ENCODE measurements at regions not wholly inside any gene's neighbourhood (a gene's known extent, or its start where the extent isn't known, plus 50 kb on each side); places are given as distances from the start of the nearest gene placed in this dataset.
A peak's percentile ranks its signal among the peaks of the same experiment; 100 is the strongest.

DNA sequence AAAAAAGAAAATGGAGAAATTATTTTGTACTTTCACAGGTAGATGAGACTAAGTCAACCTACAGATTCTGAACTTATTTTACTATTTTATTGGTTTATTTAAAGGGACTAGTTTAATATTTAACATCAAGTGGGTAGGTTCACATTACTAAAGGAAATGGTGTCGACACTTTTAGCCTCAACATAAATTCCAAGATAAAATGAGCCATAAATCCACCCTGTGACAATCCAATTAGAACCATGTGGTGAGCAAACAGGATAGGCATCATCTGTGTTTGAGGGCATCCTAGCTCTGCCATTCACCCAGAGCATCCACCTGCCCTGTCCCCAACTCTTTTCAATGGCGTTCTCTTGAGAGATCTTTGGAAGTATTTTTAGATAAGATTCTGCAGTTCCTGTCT lies 92.8 kb upstream of the PMFBP1 start:
- DNase-seq (ENCODE audit: extremely low read depth in 1 of 11, low read depth in 9 of 11, low spot score in 4 of 11) = no peak

DNA sequence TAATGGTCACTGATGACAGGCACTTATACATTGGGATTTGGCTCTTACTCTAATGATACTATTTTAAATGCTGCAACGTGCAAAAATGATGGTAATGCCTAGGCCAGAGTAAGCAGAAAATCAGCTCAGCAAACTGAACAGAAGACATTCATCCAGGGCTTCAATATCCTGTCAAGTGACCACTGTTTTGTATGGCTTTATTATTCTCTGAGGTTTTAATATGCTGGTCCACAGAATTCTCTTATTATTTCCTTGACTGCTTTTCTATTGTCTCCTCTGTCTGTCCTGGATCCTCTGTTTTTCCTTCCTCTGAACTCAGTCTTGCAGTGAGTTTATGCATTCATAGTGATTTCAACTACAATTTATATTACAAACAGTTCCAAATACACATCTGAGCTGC lies 90.8 kb upstream of the PMFBP1 start:
- no peak for DNase-seq (ENCODE audit: extremely low read depth in 1 of 11, low read depth in 9 of 11, low spot score in 4 of 11)

GRCh38 chr16:72261127-72261526 lies 89.2 kb upstream of the PMFBP1 start:
- DNase-seq (ENCODE audit: extremely low read depth in 1 of 11, low read depth in 9 of 11, low spot score in 4 of 11) = no peak

GRCh38 chr16:72256398-72257066 lies 84.6 kb upstream of the PMFBP1 start:
- DNase-seq (ENCODE audit: extremely low read depth in 1 of 11, low read depth in 9 of 11, low spot score in 4 of 11) = no peak

DNA sequence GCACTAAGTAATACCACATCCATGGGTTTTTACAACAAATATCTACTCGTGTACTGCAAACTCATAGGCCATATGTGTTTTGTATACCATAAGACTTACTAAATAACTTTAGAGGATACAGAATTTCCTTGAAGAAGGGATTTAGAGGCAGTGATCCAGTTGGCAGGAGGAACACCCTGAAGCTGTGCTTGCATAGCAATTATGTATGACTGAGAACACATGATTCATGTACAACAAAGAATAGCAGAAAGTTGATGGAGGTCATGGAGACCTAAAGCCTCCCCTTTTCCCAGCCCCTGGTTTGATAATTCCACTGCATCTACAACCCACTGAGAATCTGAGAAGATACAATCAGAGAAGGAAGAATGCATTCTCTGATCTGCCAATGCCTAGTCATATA lies 83.8 kb upstream of the PMFBP1 start:
- DNase-seq (ENCODE audit: extremely low read depth in 1 of 11, low read depth in 9 of 11, low spot score in 4 of 11) = no peak

DNA sequence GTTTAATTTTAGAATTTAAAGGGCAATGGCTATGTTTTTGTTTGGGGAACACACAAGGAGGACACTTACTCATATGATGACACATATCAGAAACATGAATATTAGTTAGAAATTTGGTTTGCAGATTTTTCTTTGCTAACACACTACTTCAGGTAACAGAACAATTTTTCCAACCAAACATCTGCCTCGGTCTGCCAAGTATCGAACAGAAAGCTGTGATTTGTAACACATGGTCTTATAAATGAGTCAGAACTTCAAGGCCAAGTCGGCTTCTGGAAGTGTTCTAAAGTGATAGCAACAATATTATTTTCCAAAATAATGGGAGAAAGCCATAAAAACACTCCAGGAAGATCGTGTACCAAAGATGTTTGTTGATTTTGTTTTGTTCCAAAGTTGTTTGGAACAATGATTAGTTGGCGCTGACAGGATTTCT lies 75.9 kb upstream of the PMFBP1 start:
- DNase-seq (ENCODE audit: extremely low read depth in 1 of 11, low read depth in 9 of 11, low spot score in 4 of 11) = no peak

GRCh38 chr16:72246423-72246822 lies 74.5 kb upstream of the PMFBP1 start:
- no peak for DNase-seq (ENCODE audit: extremely low read depth in 1 of 11, low read depth in 9 of 11, low spot score in 4 of 11)

DNA sequence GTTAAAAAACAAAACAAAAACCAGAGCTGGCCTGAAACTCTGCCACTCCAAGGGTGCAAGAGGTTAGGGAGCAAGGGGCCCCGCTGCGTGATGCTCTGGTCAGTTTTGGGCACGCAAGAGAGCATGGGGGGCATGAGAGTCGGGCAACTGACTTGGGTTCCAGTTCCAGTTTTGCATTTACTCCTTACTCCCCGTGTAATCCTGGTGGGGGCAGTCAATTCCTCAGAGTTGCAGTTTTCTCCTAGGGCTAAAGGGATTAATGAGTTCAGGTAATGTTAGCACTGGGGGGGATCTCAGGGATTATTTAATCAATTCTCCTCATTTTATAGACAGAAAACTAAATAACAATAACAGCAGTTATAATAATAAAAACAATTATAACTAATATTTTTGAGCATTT lies 72.9 kb upstream of the PMFBP1 start:
- no peak for DNase-seq (ENCODE audit: extremely low read depth in 1 of 11, low read depth in 9 of 11, low spot score in 4 of 11)

- no peak for DNase-seq (ENCODE audit: extremely low read depth in 1 of 11, low read depth in 9 of 11, low spot score in 4 of 11)
Measured at GRCh38 chr16:72243621-72244020, 71.7 kb upstream of the PMFBP1 start.

DNA sequence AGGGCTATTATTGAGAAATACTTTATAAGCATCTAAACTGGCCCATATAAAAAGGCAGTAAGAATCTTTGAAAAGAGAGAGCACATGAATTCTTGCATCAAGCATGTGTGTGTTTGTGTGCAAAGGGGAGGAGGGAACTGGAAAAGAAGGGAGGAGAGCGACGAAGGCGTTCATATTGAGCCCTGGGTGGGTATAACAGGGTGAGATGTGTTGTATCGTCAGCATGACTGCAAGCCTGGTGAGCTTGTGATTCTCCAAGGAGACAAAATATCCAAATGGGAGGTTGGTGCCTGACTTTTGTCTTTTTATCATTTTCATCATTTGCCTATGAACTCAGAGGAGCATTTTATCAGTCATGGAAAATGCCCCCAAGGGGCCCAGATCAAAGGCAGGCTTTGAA lies 70.8 kb upstream of the PMFBP1 start:
- DNase-seq (ENCODE audit: extremely low read depth in 1 of 11, low read depth in 9 of 11, low spot score in 4 of 11) = no peak

DNA sequence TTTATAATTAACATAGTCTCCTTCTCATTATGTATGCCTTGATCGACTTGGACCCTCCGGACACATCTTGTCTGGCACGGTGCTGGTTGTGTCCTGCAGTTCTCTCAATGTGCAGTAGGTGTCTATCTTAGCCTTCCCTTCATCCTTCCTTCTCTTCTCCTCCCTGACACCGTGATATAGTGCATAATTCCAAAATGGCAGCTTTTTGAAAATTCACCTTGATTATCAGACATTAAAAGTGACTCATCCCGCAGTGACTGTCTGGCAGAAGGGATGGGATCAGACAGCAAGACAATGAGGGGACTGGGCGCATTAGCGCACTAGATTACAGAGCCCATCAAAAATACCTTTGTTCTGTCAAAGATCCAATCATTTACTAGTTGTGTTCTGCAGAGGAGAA lies 70.0 kb upstream of the PMFBP1 start:
- DNase-seq (ENCODE audit: extremely low read depth in 1 of 11, low read depth in 9 of 11, low spot score in 4 of 11) = peak in 4 of 11 donors; percentile 11 to 34 (median 24)

DNA sequence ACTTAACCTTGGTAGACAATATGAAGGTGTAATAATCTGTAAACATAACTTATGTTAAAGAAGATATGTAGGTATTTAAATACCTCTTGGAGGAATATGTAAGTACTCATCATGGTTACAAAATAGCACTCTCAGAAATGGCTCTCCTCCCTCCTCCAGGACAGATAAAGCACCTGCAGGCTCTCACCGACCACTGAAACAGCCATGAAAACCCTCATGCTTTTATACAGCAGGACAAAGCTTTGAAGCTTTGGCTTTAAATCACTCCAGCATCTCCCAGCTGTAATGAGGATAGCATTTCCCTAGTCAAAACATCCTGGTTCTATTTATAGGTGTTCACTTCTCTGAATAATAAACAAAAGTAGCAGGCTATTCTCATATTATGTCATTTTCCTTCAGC lies 69.1 kb upstream of the PMFBP1 start:
- DNase-seq (ENCODE audit: extremely low read depth in 1 of 11, low read depth in 9 of 11, low spot score in 4 of 11) = peak in 1 of 11 donors; percentile 39

GRCh38 chr16:72240466-72240865 lies 68.5 kb upstream of the PMFBP1 start:
- no peak for DNase-seq (ENCODE audit: extremely low read depth in 1 of 11, low read depth in 9 of 11, low spot score in 4 of 11)

DNA sequence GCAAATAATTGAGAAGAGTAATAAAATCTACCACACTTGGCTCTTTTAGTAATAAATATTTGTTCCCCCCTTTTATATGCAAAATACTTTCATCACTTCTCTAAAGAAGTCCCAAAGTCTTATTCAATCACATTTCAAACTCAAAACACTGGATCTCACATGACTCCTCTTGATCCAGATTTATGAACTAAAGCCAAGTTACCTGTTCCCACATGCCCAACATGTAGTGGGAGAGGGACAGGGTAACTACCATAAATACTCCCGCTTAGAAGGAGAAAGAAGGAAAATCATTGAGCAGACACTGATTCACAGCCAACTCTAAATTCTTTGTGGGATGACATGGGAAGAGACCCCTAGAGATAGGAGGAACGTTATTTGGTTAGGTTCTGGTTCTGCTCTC lies 64.9 kb upstream of the PMFBP1 start:
- DNase-seq (ENCODE audit: extremely low read depth in 1 of 11, low read depth in 9 of 11, low spot score in 4 of 11) = no peak

- no peak for DNase-seq (ENCODE audit: extremely low read depth in 1 of 11, low read depth in 9 of 11, low spot score in 4 of 11)
Measured at GRCh38 chr16:72234387-72234786, 62.4 kb upstream of the PMFBP1 start.

- no peak for DNase-seq (ENCODE audit: extremely low read depth in 1 of 11, low read depth in 9 of 11, low spot score in 4 of 11)
Measured at GRCh38 chr16:72228014-72228413, 56.1 kb upstream of the PMFBP1 start.

DNA sequence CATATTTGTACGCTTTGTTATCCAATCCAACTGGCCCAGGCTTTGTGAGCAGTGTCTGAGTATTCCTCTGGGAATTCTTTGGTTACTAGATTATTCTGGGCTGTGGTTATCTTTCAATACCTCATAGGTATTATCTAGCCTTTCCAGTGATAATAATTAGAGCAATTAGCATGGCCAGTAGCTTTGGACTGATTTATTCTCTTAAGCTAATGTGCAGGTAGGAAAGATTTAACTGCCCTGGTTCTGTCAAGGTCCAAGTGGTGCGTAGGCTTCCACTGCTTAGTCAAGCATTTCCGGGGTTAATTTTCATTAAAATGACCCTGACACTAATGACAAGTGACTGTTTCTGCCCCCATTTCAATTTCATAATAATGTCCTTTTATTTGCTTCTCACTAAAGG lies 54.2 kb upstream of the PMFBP1 start:
- DNase-seq (ENCODE audit: extremely low read depth in 1 of 11, low read depth in 9 of 11, low spot score in 4 of 11) = no peak

GRCh38 chr16:72224260-72224768 lies 52.4 kb upstream of the PMFBP1 start:
- DNase-seq (ENCODE audit: extremely low read depth in 1 of 11, low read depth in 9 of 11, low spot score in 4 of 11) = no peak

DNA sequence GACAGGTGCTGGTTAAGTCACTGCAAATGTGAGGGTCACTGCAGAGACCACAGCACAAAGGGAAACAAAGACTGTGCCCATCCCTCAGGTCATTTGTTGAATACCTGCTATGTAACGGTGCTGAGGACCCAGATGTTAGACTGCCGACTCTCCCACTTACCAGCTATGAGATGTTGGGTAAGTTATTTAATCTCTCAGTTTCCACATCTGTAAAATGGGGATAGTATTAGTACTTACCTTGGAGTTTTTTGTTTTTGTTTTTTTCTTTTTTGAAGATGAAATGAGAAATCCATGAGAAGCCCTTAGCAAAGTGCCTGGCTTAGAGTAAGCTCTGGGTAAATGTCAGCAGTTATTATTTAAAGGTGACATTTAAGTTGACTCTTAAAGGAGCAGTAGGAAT lies 50.5 kb upstream of the PMFBP1 start:
- no peak for DNase-seq (ENCODE audit: extremely low read depth in 1 of 11, low read depth in 9 of 11, low spot score in 4 of 11)

Data from renal cortex interstitium (tissue), 11 donors.